Liver (tissue), 3 donors: ENCODE measurements at regions not wholly inside any gene's neighbourhood (a gene's known extent, or its start where the extent isn't known, plus 50 kb on each side); places are given as distances from the start of the nearest gene placed in this dataset.

Source experiments
- CTCF ChIP-seq: fragments of 150-350 bp; IDR thresholded peaks from 2 replicates; pipeline ENCODE4 v1.5.1; 2017; ENCODE audit warnings: improper control_type of control experiment, low read depth, low read length; ENCODE audit not compliant: missing input control
- JUND ChIP-seq, 2 donors: IDR thresholded peaks; 2 replicates each; pipeline ENCODE4 v1.6.1; 2016; ENCODE audit warnings: antibody characterized with exemption in 2 of 2
- RAD21 ChIP-seq, 2 donors: IDR thresholded peaks; 2 replicates each; pipeline ENCODE4 v1.6.1; 2016; ENCODE audit warnings: antibody characterized with exemption in 2 of 2, mild to moderate bottlenecking in 2 of 2
- REST ChIP-seq: IDR thresholded peaks from 2 replicates; pipeline ENCODE4 v1.6.1; 2016; ENCODE audit warnings: antibody characterized with exemption, mild to moderate bottlenecking
- TAF1 ChIP-seq: conservative IDR thresholded peaks from 2 replicates; pipeline ENCODE4 v1.6.1; 2016; ENCODE audit warnings: antibody characterized with exemption, mild to moderate bottlenecking
- ZBTB33 ChIP-seq: IDR thresholded peaks from 2 replicates; pipeline ENCODE4 v1.6.1; 2016; ENCODE audit warnings: antibody characterized with exemption
- donor health status: healthy.
- donor health status: healthy.

GRCh38 chr10:78856421-78856820 is 212.3 kb upstream of the ZMIZ1 start:
- no peak for TF ChIP-seq CTCF
- TF ChIP-seq RAD21 (IDR thresholded peaks at IDR 0.05), result no peak
- no peak for TF ChIP-seq JUND (IDR thresholded peaks at IDR 0.05)
- no peak for TF ChIP-seq REST
- no peak for TF ChIP-seq ZBTB33
- no peak for TF ChIP-seq TAF1
